ENCODE measurements at regions not wholly inside any gene's neighbourhood (a gene's known extent, or its start where the extent isn't known, plus 50 kb on each side); places are given as distances from the start of the nearest gene placed in this dataset.

GRCh38 chr22:23376256-23376655, 195.9 kb downstream of the BCR start:
- DNase-seq, result no peak

GRCh38 chr22:23375031-23375827, 194.9 kb downstream of the BCR start:
- no peak for DNase-seq

GRCh38 chr22:23373601-23374000, 193.3 kb downstream of the BCR start:
- DNase-seq, result no peak

GRCh38 chr22:23370251-23370650, 189.9 kb downstream of the BCR start:
- no peak for DNase-seq

GRCh38 chr22:23369054-23369685, 188.9 kb downstream of the BCR start:
- no peak for DNase-seq
